ENCODE measurements at regions not wholly inside any gene's neighbourhood (a gene's known extent, or its start where the extent isn't known, plus 50 kb on each side); places are given as distances from the start of the nearest gene placed in this dataset.

GRCh38 chr9:13480693-13481092, 201.2 kb upstream of the MPDZ start:
- no peak overlapping the region for H3K4me3 ChIP-seq
- H3K9me2 ChIP-seq (ENCODE audit: insufficient read depth), result no peaks in the 10 kb centered on the region
- H3K4me2 ChIP-seq (ENCODE audit: unreplicated experiment), result peak overlapping the region; percentile 11
- peak overlapping the region; percentile 50; the same call in 1 of the 2 replicates for H3K27ac ChIP-seq
- no peaks in the 10 kb centered on the region for H3K9me3 ChIP-seq (ENCODE audit: low read depth)
- peak; percentile 70 for DNase-seq
- H4K20me1 ChIP-seq (ENCODE audit: insufficient read depth), result no peaks in the 10 kb centered on the region
- H3K79me2 ChIP-seq (ENCODE audit: insufficient read depth), result no peaks in the 10 kb centered on the region
- H3K36me3 ChIP-seq (ENCODE audit: low read depth), result no peaks in the 10 kb centered on the region
- H2AFZ ChIP-seq, result no peak overlapping the region
- no peak for TF ChIP-seq EZH2phosphoT487 (IDR thresholded peaks at IDR 0.05; ENCODE audit: insufficient read depth, low read depth)
- TF ChIP-seq EZH2 (IDR thresholded peaks at IDR 0.05; ENCODE audit: insufficient read depth, poor library complexity, severe bottlenecking), result no peak
- H3F3A ChIP-seq (ENCODE audit: insufficient read depth), result peaks cover 11% of the 10 kb centered on the region
- 3 to 7% methylated on average over 3 of the region's 3 CpGs for WGBS, 2 experiments (ENCODE audit: low coverage in 1 of 2, low lambda C conversion rate in 2 of 2, missing lambda C conversion rate in 2 of 2)
- no peak overlapping the region for H3K9ac ChIP-seq
- in situ Hi-C loops (cut with MboI), result no loop called here
- 0 out of 2 replicates have a peak, but pooled peaks cover 10% of the 10 kb centered on the region for H3K27me3 ChIP-seq (replicated peaks; ENCODE audit: insufficient read depth)
- peaks cover 31% of the 10 kb centered on the region for H3K4me1 ChIP-seq (ENCODE audit: insufficient read depth)

- Histone ChIP-seq H3K36me3 (ENCODE audit: low read depth) (no peaks in the 10 kb centered on the region), H3K9me2 (ENCODE audit: insufficient read depth) (no peaks in the 10 kb centered on the region), H3F3A (ENCODE audit: insufficient read depth) (peaks cover 3% of the 10 kb centered on the region; the same call in 1 of the 2 replicates), H2AFZ (no peak overlapping the region), H3K4me3 (no peak overlapping the region), H4K20me1 (ENCODE audit: insufficient read depth) (no peaks in the 10 kb centered on the region), H3K4me1 (ENCODE audit: insufficient read depth) (0 out of 2 replicates have a peak, but pooled peaks cover 19% of the 10 kb centered on the region), H3K27ac (no peak overlapping the region), H3K9me3 (ENCODE audit: low read depth) (no peaks in the 10 kb centered on the region), H3K79me2 (ENCODE audit: insufficient read depth) (no peaks in the 10 kb centered on the region), H3K27me3 (replicated peaks; ENCODE audit: insufficient read depth) (0 out of 2 replicates have a peak, but pooled peaks cover 12% of the 10 kb centered on the region), H3K4me2 (ENCODE audit: unreplicated experiment) (no peak overlapping the region), H3K9ac (no peak overlapping the region)
- no peak for DNase-seq
- in situ Hi-C loops (cut with MboI), result no loop called here
- TF ChIP-seq EZH2phosphoT487 (IDR thresholded peaks at IDR 0.05; ENCODE audit: insufficient read depth, low read depth) (no peak), EZH2 (IDR thresholded peaks at IDR 0.05; ENCODE audit: insufficient read depth, poor library complexity, severe bottlenecking) (no peak)
Measured at GRCh38 chr9:13479096-13479495, 199.6 kb upstream of the MPDZ start.

GRCh38 chr9:13478639-13479038, 199.1 kb upstream of the MPDZ start:
- no peak overlapping the region for H2AFZ ChIP-seq
- H3K4me3 ChIP-seq, result no peak overlapping the region
- no peak overlapping the region for H3K9ac ChIP-seq
- no peak overlapping the region for H3K4me2 ChIP-seq (ENCODE audit: unreplicated experiment)
- no peaks in the 10 kb centered on the region for H3K9me2 ChIP-seq (ENCODE audit: insufficient read depth)
- in situ Hi-C loops (cut with MboI), result no loop called here
- H3F3A ChIP-seq (ENCODE audit: insufficient read depth), result no peaks in the 10 kb centered on the region
- TF ChIP-seq EZH2phosphoT487 (IDR thresholded peaks at IDR 0.05; ENCODE audit: insufficient read depth, low read depth) (no peak), EZH2 (IDR thresholded peaks at IDR 0.05; ENCODE audit: insufficient read depth, poor library complexity, severe bottlenecking) (no peak)
- H3K36me3 ChIP-seq (ENCODE audit: low read depth), result no peaks in the 10 kb centered on the region
- 23 to 35% methylated on average over 1 of the region's 1 CpG for WGBS, 2 experiments (ENCODE audit: low coverage in 1 of 2, low lambda C conversion rate in 2 of 2, missing lambda C conversion rate in 2 of 2)
- peaks cover 15% of the 10 kb centered on the region; the same call in 1 of the 2 replicates for H3K27me3 ChIP-seq (replicated peaks; ENCODE audit: insufficient read depth)
- 0 out of 2 replicates have a peak, but pooled peaks cover 19% of the 10 kb centered on the region for H3K4me1 ChIP-seq (ENCODE audit: insufficient read depth)
- H4K20me1 ChIP-seq (ENCODE audit: insufficient read depth), result no peaks in the 10 kb centered on the region
- H3K9me3 ChIP-seq (ENCODE audit: low read depth), result no peaks in the 10 kb centered on the region
- H3K79me2 ChIP-seq (ENCODE audit: insufficient read depth), result no peaks in the 10 kb centered on the region
- no peak for DNase-seq
- H3K27ac ChIP-seq, result no peak overlapping the region

GRCh38 chr9:13478160-13478559, 198.7 kb upstream of the MPDZ start:
- no peaks in the 10 kb centered on the region for H3K9me3 ChIP-seq (ENCODE audit: low read depth)
- H3K9ac ChIP-seq, result no peak overlapping the region
- H3K27ac ChIP-seq, result no peak overlapping the region
- no peak overlapping the region for H2AFZ ChIP-seq
- 0 out of 2 replicates have a peak, but pooled peaks cover 19% of the 10 kb centered on the region for H3K4me1 ChIP-seq (ENCODE audit: insufficient read depth)
- H3K4me3 ChIP-seq, result no peak overlapping the region
- H3K4me2 ChIP-seq (ENCODE audit: unreplicated experiment), result no peak overlapping the region
- no peaks in the 10 kb centered on the region for H3K79me2 ChIP-seq (ENCODE audit: insufficient read depth)
- DNase-seq, result peak; percentile 4
- no peaks in the 10 kb centered on the region for H4K20me1 ChIP-seq (ENCODE audit: insufficient read depth)
- in situ Hi-C loops (cut with MboI), result no loop called here
- H3F3A ChIP-seq (ENCODE audit: insufficient read depth), result no peaks in the 10 kb centered on the region
- TF ChIP-seq EZH2 (IDR thresholded peaks at IDR 0.05; ENCODE audit: insufficient read depth, poor library complexity, severe bottlenecking), result no peak
- no peaks in the 10 kb centered on the region for H3K36me3 ChIP-seq (ENCODE audit: low read depth)
- 19 to 21% methylated on average over 2 of the region's 2 CpGs for WGBS, 2 experiments (ENCODE audit: low coverage in 1 of 2, low lambda C conversion rate in 2 of 2, missing lambda C conversion rate in 2 of 2)
- H3K9me2 ChIP-seq (ENCODE audit: insufficient read depth), result no peaks in the 10 kb centered on the region
- H3K27me3 ChIP-seq (replicated peaks; ENCODE audit: insufficient read depth), result peaks cover 12% of the 10 kb centered on the region; the same call in 1 of the 2 replicates

- H3K36me3 ChIP-seq (ENCODE audit: low read depth), result no peaks in the 10 kb centered on the region
- TF ChIP-seq EZH2 (IDR thresholded peaks at IDR 0.05; ENCODE audit: insufficient read depth, poor library complexity, severe bottlenecking) (no peak), EZH2phosphoT487 (IDR thresholded peaks at IDR 0.05; ENCODE audit: insufficient read depth, low read depth) (no peak)
- in situ Hi-C loops (cut with MboI), result no loop called here
- H3F3A ChIP-seq (ENCODE audit: insufficient read depth), result no peaks in the 10 kb centered on the region
- no peaks in the 10 kb centered on the region for H3K9me2 ChIP-seq (ENCODE audit: insufficient read depth)
- peaks cover 41% of the 10 kb centered on the region for H3K27me3 ChIP-seq (replicated peaks; ENCODE audit: insufficient read depth)
- no peak overlapping the region for H3K4me3 ChIP-seq
- 54 to 60% methylated on average over 3 of the region's 3 CpGs for WGBS, 2 experiments (ENCODE audit: low coverage in 1 of 2, low lambda C conversion rate in 2 of 2, missing lambda C conversion rate in 2 of 2)
- no peak overlapping the region for H3K9ac ChIP-seq
- H4K20me1 ChIP-seq (ENCODE audit: insufficient read depth), result no peaks in the 10 kb centered on the region
- H3K4me2 ChIP-seq (ENCODE audit: unreplicated experiment), result no peak overlapping the region
- no peaks in the 10 kb centered on the region for H3K9me3 ChIP-seq (ENCODE audit: low read depth)
- no peak overlapping the region for H2AFZ ChIP-seq
- H3K4me1 ChIP-seq (ENCODE audit: insufficient read depth), result no peaks in the 10 kb centered on the region
- H3K79me2 ChIP-seq (ENCODE audit: insufficient read depth), result no peaks in the 10 kb centered on the region
- no peak overlapping the region for H3K27ac ChIP-seq
- no peak for DNase-seq
Measured at GRCh38 chr9:13470836-13471235, 191.3 kb upstream of the MPDZ start.

Measured in GM23248 (cell line).